IPS-NIHi11 (cell line): ENCODE measurements at regions not wholly inside any gene's neighbourhood (a gene's known extent, or its start where the extent isn't known, plus 50 kb on each side); places are given as distances from the start of the nearest gene placed in this dataset.

ENCODE experiments used
- DNase-seq: peaks from one replicate; pipeline ENCODE4 v3.0.0; 2012; ENCODE audit warnings: mixed read lengths, low spot score

DNA sequence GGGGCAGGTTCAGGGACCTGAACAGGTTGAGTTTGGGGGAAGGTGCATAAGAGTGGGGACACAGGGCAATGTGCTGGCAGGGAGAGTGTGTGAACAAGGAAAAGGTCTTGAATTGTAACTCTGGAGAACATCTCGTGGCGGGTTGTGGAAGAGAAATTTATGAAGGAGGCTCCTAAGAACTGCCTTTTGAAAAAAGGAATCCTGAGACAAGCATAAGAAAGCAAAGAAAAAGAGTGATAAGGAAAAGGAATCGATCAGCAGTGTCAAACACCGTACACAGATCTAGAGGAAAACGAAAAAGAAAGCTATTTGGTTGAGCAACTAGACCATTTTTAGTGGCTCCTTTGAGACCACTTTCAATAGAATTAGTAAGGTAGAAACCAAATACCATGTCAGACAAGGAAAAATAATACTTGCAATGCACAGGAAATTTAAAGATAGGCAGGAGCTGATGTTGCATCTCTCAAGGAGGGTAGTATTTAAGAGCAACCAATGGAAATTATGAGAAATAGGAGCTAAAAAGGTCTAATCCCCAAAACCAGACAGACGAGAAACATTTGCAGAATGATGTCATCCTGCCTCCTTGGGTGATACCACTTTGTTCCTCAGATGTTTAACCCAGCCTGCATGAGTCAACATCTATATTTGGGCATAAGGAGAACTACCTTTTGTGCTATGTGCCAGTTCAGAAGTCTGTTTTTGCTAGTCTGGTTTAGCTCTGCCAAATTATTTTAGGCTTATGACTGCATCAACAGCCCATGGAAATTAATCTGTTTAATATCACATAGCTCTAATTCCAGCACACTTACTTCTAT, 64.5 kb upstream of the STK38L start:
- DNase-seq, result peak; percentile 70

DNA sequence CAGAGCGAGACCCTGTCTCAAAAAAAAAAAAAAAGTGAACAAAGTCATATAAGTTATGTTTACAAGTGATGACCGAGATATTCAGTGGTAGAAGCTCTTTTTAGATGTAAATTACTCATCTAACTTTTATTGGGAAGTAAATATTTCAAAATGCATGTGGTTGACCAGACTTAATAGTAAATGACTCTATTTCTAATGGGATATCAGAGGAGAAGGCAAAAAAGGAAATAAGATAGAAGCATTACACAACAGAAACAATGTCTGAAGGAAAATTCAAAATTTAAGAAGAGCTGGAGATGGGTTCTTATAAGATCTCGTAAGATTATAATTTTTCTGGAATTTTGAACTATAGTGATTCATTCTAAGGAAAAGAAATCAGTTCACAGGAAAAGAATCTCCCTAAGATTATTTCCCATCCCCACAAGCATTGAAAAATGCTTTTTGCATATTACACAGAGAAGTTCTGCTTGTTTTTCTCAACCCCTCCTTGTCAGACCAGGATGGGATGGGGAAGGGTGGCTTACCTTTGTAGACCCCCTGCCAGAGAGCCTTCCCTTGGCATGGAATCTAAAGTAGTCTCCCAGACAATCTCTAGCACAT, 63.1 kb upstream of the STK38L start:
- DNase-seq, result no peak

DNA sequence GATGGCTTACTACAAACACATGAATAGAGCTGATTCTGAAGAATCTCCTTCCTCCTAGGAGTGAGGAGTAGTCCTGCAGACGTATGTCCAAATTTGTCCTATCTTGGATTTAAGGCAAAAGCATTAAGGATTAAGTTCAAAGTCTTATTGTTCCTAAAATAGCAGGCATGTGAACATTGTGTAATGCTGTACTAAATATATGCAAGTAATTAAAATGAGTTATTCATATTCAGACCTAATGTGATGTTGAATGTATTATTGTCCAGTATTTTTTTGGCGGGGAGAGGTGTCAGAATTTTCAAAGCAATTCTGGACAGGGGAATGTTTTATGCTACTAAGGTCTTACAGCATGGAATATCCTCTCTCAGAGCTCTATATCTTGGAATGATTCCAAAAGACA, 60.7 kb upstream of the STK38L start:
- no peak for DNase-seq

- no peak for DNase-seq
These were observed 58.7 kb upstream of the STK38L start for GRCh38 chr12:27185234-27186021.

- no peak for DNase-seq
These were observed 57.9 kb upstream of the STK38L start for GRCh38 chr12:27186022-27186839.

DNA sequence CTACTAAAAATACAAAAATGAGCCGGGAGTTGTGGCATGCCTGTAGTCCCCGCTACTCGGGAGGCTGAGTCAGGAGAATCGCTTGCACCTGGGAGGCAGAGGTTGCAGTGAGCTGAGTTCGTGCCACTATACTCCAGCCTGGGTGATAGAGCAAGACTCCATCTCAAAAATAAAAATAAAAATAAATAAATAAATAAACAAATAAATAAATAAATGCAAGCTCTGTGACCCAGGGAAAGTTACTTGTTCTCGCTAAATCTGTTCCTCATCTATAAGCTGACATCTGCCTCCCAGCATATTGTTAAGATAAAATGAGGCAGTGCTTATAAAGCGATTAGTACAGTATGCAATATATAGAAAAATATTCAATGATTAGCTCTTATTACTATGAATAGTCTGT, 56.4 kb upstream of the STK38L start:
- DNase-seq, result no peak

GRCh38 chr12:27190761-27191160, 53.3 kb upstream of the STK38L start:
- DNase-seq, result no peak

DNA sequence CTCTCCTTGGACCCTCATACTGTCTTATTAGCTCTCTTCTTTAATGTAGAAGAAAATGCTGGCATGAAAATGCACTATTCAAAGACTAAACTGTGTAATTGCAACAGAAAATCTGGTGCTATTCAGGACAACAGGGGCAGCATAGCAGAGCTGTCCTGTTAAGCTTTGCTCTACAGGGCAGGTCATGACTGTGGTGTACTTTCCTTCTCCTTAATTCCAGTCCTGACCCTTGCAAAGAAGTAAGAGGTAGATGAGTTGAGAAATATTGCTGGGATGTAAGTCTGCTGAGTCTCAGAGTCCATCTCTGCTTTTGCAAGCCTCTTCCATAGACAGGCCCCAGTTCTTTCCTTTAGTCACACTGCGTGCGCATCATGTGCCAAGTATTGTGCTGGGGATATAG, 52.6 kb upstream of the STK38L start:
- no peak for DNase-seq

DNA sequence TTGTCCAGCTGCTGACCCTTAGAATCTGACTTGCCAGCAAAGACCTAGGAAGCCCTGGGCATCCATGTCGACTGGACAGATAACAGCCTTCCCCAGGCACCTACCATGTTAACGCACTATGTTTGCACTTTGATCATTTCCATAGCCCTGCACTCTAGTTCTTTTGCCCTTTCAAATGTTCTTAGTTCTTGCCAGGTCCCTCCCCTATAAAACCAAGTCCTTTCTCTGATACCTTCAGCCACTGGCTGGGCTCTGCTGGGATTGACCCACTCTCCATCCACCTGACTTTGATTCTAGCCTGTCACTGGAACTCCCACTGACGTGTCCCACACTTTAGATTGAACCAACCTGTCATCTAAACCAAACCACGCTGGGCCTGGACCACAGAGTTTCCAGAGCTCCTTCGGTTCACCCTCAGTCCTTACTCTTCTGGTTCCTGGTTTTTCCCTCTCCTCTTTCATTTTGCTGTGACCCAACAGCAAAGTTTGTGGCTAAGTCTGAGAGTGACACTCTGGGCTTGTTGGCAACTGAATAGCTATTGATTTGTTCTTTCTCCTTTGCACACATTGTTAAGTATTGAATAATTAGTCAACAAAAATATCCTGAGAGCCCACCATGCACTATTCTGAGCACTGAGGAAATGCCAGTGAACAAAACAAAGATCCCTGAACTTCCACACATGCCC, 51.8 kb upstream of the STK38L start:
- no peak for DNase-seq

DNA sequence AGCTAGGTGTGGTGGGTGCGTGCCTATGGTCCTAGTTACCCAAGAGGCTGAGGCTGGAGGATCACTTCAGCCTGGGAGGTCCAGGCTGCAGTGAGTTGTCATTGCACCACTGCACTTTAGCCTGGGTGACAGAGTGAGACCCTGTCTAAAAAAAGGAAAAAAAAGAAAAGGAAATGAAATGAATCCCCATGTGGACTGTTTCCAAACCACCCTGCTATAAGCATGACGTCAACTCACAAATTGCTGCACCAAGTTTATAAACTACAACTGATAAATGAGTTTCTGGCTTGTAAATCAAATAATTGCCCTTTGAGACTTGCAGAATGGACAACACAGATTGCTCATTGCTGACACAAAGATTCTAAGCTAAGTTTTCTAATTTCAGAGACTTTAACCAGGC, 51.0 kb upstream of the STK38L start:
- no peak for DNase-seq

GRCh38 chr12:27193854-27194544, 50.1 kb upstream of the STK38L start:
- DNase-seq, result peak; percentile 43
